ENCODE measurements at regions not wholly inside any gene's neighbourhood (a gene's known extent, or its start where the extent isn't known, plus 50 kb on each side); places are given as distances from the start of the nearest gene placed in this dataset.

DNA sequence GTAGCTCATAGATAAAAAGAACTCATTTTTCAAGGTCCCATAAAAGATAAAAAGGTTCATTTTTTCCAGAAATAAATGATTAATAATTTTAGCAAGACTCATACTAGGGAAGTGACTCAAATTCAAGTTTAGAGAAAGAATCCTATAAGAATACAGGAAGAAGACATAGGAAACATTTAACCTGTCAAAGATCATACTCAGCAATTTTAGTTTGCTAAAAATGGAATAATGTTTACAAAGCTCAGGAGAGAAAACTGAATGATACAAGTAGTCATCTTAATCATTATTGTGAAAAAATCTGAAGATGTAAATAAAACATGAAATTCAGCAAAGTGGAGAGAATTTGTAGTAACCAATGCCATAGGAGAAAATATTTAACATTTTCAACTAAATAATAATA is 926.6 kb downstream of the TBC1D32 start:
- no TSS peak for BruUV-seq (replicated peaks)
- POLR2A ChIA-PET (ENCODE audit: low non-redundant PET), result no interaction called here
- Histone ChIP-seq H3K36me3 (ENCODE audit: insufficient read depth, low read length, poor library complexity, severe bottlenecking) (no peaks in the 10 kb centered on the region), H3K9me3 (ENCODE audit: low read depth, low read length, poor library complexity, severe bottlenecking) (no peaks in the 10 kb centered on the region), H3K4me3 (ENCODE audit: low read depth, low read length, poor library complexity, severe bottlenecking) (no peak overlapping the region), H3K4me1 (ENCODE audit: insufficient read depth, low read length, poor library complexity, severe bottlenecking) (no peaks in the 10 kb centered on the region), H3K27ac (ENCODE audit: low read depth, low read length, poor library complexity, severe bottlenecking) (no peak overlapping the region), H3K27me3 (replicated peaks; ENCODE audit: insufficient read depth, low read depth, low read length, poor library complexity) (no peaks in the 10 kb centered on the region)
- no peak for DNase-seq (ENCODE audit: low spot score)
- TF ChIP-seq CTCF (conservative IDR thresholded peaks at IDR 0.05; ENCODE audit: low read depth, low read length) (no peak), EZH2 (IDR thresholded peaks at IDR 0.05; ENCODE audit: borderline replicate concordance, low read depth, low read length, poor library complexity, severe bottlenecking) (no peak)
- intact Hi-C loops (cut with micrococcal nuclease; ENCODE audit: unreplicated experiment), result loop anchor here (2.0 to 10.0 kb wide), 2 partner anchors 419 to 817 kb away; no protein-coding TSS in a partner anchor
- CTCF ChIA-PET, result no interaction called here

GRCh38 chr6:120405947-120406346 is 928.3 kb downstream of the TBC1D32 start:
- CTCF ChIA-PET, result no interaction called here
- no peaks in the 10 kb centered on the region for H3K9me3 ChIP-seq (ENCODE audit: low read depth, low read length, poor library complexity, severe bottlenecking)
- no peaks in the 10 kb centered on the region for H3K27me3 ChIP-seq (replicated peaks; ENCODE audit: insufficient read depth, low read depth, low read length, poor library complexity)
- no peak overlapping the region for H3K27ac ChIP-seq (ENCODE audit: low read depth, low read length, poor library complexity, severe bottlenecking)
- DNase-seq (ENCODE audit: low spot score), result peak; percentile 43
- no peaks in the 10 kb centered on the region for H3K4me1 ChIP-seq (ENCODE audit: insufficient read depth, low read length, poor library complexity, severe bottlenecking)
- TF ChIP-seq EZH2 (IDR thresholded peaks at IDR 0.05; ENCODE audit: borderline replicate concordance, low read depth, low read length, poor library complexity, severe bottlenecking) (no peak), CTCF (conservative IDR thresholded peaks at IDR 0.05; ENCODE audit: low read depth, low read length) (peak; percentile 51)
- POLR2A ChIA-PET (ENCODE audit: low non-redundant PET), result no interaction called here
- H3K4me3 ChIP-seq (ENCODE audit: low read depth, low read length, poor library complexity, severe bottlenecking), result no peak overlapping the region
- no TSS peak for BruUV-seq (replicated peaks)
- no peaks in the 10 kb centered on the region for H3K36me3 ChIP-seq (ENCODE audit: insufficient read depth, low read length, poor library complexity, severe bottlenecking)
- intact Hi-C loops (cut with micrococcal nuclease; ENCODE audit: unreplicated experiment), result loop anchor here (2.0 to 10.0 kb wide), 2 partner anchors 421 to 819 kb away; no protein-coding TSS in a partner anchor

GRCh38 chr6:120395784-120396183 is 938.5 kb downstream of the TBC1D32 start:
- TF ChIP-seq CTCF (conservative IDR thresholded peaks at IDR 0.05; ENCODE audit: low read depth, low read length) (no peak), EZH2 (IDR thresholded peaks at IDR 0.05; ENCODE audit: borderline replicate concordance, low read depth, low read length, poor library complexity, severe bottlenecking) (no peak)
- ChIA-PET CTCF (no interaction called here), POLR2A (ENCODE audit: low non-redundant PET) (no interaction called here)
- intact Hi-C loops (cut with micrococcal nuclease; ENCODE audit: unreplicated experiment), result no loop called here
- DNase-seq (ENCODE audit: low spot score), result no peak
- Histone ChIP-seq H3K27me3 (replicated peaks; ENCODE audit: insufficient read depth, low read depth, low read length, poor library complexity) (no peaks in the 10 kb centered on the region), H3K27ac (ENCODE audit: low read depth, low read length, poor library complexity, severe bottlenecking) (no peak overlapping the region), H3K4me3 (ENCODE audit: low read depth, low read length, poor library complexity, severe bottlenecking) (no peak overlapping the region), H3K4me1 (ENCODE audit: insufficient read depth, low read length, poor library complexity, severe bottlenecking) (no peaks in the 10 kb centered on the region), H3K36me3 (ENCODE audit: insufficient read depth, low read length, poor library complexity, severe bottlenecking) (no peaks in the 10 kb centered on the region), H3K9me3 (ENCODE audit: low read depth, low read length, poor library complexity, severe bottlenecking) (no peaks in the 10 kb centered on the region)
- BruUV-seq (replicated peaks), result no TSS peak
